ENCODE measurements at regions not wholly inside any gene's neighbourhood (a gene's known extent, or its start where the extent isn't known, plus 50 kb on each side); places are given as distances from the start of the nearest gene placed in this dataset.

GRCh38 chr5:114924769-114925168 is 244.9 kb downstream of the TRIM36 start:
- H3K27me3 ChIP-seq (ENCODE audit: control insufficient read depth in 3 of 3, insufficient read depth in 3 of 3, low read length in 2 of 3): no peaks in the 10 kb centered on the region
- H3K4me3 ChIP-seq: no peak overlapping the region
- peaks cover 0 to 6% (median under 1%) of the 10 kb centered on the region in 4 donors for H3K9me3 ChIP-seq (ENCODE audit: control insufficient read depth in 4 of 4, insufficient read depth in 3 of 4, low read length in 3 of 4)
- TF ChIP-seq CTCF (IDR thresholded peaks at IDR 0.05; ENCODE audit: control extremely low read depth, extremely low read depth): no peak
- H3K4me1 ChIP-seq (ENCODE audit: control insufficient read depth in 5 of 5, insufficient read depth in 5 of 5, low read length in 5 of 5): no peaks in the 10 kb centered on the region
- no peaks in the 10 kb centered on the region for H3K36me3 ChIP-seq (ENCODE audit: control insufficient read depth in 4 of 4, insufficient read depth in 4 of 4, low read length in 4 of 4)
- ATAC-seq (ENCODE audit: insufficient read depth, low FRiP score) (no peak), DNase-seq (no peak)
- no peak overlapping the region for H3K27ac ChIP-seq (ENCODE audit: low read depth in 1 of 2, low read length in 1 of 2)
- H3K9ac ChIP-seq (ENCODE audit: insufficient read depth in 1 of 2, low read length in 2 of 2): no peak overlapping the region
- 93 to 96% methylated on average over 4 of the region's 4 CpGs for WGBS, 2 donors

GRCh38 chr5:114912189-114912920 is 257.4 kb downstream of the TRIM36 start:
- H3K27ac ChIP-seq (ENCODE audit: low read depth in 1 of 2, low read length in 1 of 2): no peak overlapping the region
- WGBS, 2 donors: 70 to 78% methylated on average over 4 of the region's 4 CpGs
- no peak for ATAC-seq (ENCODE audit: insufficient read depth, low FRiP score)
- no peaks in the 10 kb centered on the region for H3K4me1 ChIP-seq (ENCODE audit: control insufficient read depth in 5 of 5, insufficient read depth in 5 of 5, low read length in 5 of 5)
- H3K4me3 ChIP-seq: no peak overlapping the region
- H3K9me3 ChIP-seq (ENCODE audit: control insufficient read depth in 4 of 4, insufficient read depth in 3 of 4, low read length in 3 of 4): peaks cover 0 to 12% (median 1%) of the 10 kb centered on the region in 4 donors
- H3K9ac ChIP-seq (ENCODE audit: insufficient read depth in 1 of 2, low read length in 2 of 2): no peak overlapping the region
- H3K27me3 ChIP-seq (ENCODE audit: control insufficient read depth in 3 of 3, insufficient read depth in 3 of 3, low read length in 2 of 3): no peaks in the 10 kb centered on the region
- no peaks in the 10 kb centered on the region for H3K36me3 ChIP-seq (ENCODE audit: control insufficient read depth in 4 of 4, insufficient read depth in 4 of 4, low read length in 4 of 4)
- TF ChIP-seq CTCF (IDR thresholded peaks at IDR 0.05; ENCODE audit: control extremely low read depth, extremely low read depth): no peak
- no peak for DNase-seq

GRCh38 chr5:114910727-114911126 is 259.0 kb downstream of the TRIM36 start:
- DNase-seq (no peak), ATAC-seq (ENCODE audit: insufficient read depth, low FRiP score) (no peak)
- Histone ChIP-seq H3K4me1 (ENCODE audit: control insufficient read depth in 5 of 5, insufficient read depth in 5 of 5, low read length in 5 of 5) (no peaks in the 10 kb centered on the region), H3K27ac (ENCODE audit: low read depth in 1 of 2, low read length in 1 of 2) (no peak overlapping the region), H3K9me3 (ENCODE audit: control insufficient read depth in 4 of 4, insufficient read depth in 3 of 4, low read length in 3 of 4) (peaks cover 0 to 13% (median 2%) of the 10 kb centered on the region in 4 donors), H3K36me3 (ENCODE audit: control insufficient read depth in 4 of 4, insufficient read depth in 4 of 4, low read length in 4 of 4) (no peaks in the 10 kb centered on the region), H3K27me3 (ENCODE audit: control insufficient read depth in 3 of 3, insufficient read depth in 3 of 3, low read length in 2 of 3) (no peaks in the 10 kb centered on the region), H3K4me3 (no peak overlapping the region), H3K9ac (ENCODE audit: insufficient read depth in 1 of 2, low read length in 2 of 2) (no peak overlapping the region)
- no peak for TF ChIP-seq CTCF (IDR thresholded peaks at IDR 0.05; ENCODE audit: control extremely low read depth, extremely low read depth)

GRCh38 chr5:114909424-114909823 is 260.3 kb downstream of the TRIM36 start:
- Histone ChIP-seq H3K36me3 (ENCODE audit: control insufficient read depth in 4 of 4, insufficient read depth in 4 of 4, low read length in 4 of 4) (no peaks in the 10 kb centered on the region), H3K9ac (ENCODE audit: insufficient read depth in 1 of 2, low read length in 2 of 2) (no peak overlapping the region), H3K4me3 (no peak overlapping the region), H3K27me3 (ENCODE audit: control insufficient read depth in 3 of 3, insufficient read depth in 3 of 3, low read length in 2 of 3) (no peaks in the 10 kb centered on the region), H3K27ac (ENCODE audit: low read depth in 1 of 2, low read length in 1 of 2) (no peak overlapping the region), H3K4me1 (ENCODE audit: control insufficient read depth in 5 of 5, insufficient read depth in 5 of 5, low read length in 5 of 5) (no peaks in the 10 kb centered on the region), H3K9me3 (ENCODE audit: control insufficient read depth in 4 of 4, insufficient read depth in 3 of 4, low read length in 3 of 4) (peaks cover 0 to 19% (median 3%) of the 10 kb centered on the region in 4 donors)
- DNase-seq (no peak), ATAC-seq (ENCODE audit: insufficient read depth, low FRiP score) (no peak)
- TF ChIP-seq CTCF (IDR thresholded peaks at IDR 0.05; ENCODE audit: control extremely low read depth, extremely low read depth): no peak
- WGBS, 2 donors: 95 to 96% methylated on average over 2 of the region's 2 CpGs

Data from lung (tissue), 11 donors.